Endothelial cell of hepatic sinusoid (primary cell): ENCODE measurements at regions not wholly inside any gene's neighbourhood (a gene's known extent, or its start where the extent isn't known, plus 50 kb on each side); places are given as distances from the start of the nearest gene placed in this dataset.
"Not testable (repeated sequence)": the region's sequence is repeated elsewhere in the genome, so short reads cannot be mapped to it uniquely, and the experiment has no call there.

Experiments
- in situ Hi-C: cut with HindIII; loops from 2 replicates; pipeline ENCODE4 v1.10.0; 2017; ENCODE audit warnings: low sequenced_read_pairs

DNA sequence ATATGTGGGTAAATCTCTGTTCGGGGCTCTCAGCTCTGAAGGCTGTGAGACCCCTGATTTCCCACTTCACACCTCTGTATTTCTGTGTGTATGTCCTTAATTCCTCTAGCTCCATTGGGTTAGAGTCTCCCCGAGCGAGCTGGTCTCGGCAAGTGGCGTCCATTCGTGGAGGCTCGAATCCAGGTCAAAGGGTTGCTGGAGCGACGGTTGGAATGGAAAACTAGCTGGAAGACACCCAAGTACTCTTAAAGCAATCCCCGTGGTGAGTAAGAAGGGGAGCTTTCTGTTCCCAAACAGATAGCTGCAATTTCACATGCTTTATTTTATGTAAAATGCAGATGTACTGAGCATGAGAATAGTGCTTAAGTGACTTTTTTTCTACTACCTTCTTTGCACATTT lies 277.5 kb upstream of the SGCG start:
- in situ Hi-C loops, result no loop called here

DNA sequence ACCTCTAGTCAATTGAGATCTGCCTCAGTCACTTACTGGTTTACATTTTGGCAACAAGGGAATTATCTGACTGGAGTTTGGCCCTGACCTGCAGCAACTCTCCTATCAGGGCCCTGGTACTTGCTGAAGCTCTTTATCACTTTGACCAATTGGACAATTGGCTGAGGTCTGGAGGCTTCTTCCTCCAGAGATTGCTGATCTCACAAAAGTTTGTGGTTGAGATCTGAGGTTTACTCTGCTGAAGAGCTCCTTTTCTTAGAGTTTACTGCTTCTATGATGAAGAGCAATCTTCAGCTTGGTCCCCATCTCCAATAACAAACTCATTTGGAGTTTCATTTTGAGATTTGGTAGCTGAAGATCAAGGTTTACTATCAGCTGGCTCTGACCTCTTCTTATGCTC lies 276.9 kb upstream of the SGCG start:
- in situ Hi-C loops, result no loop called here

DNA sequence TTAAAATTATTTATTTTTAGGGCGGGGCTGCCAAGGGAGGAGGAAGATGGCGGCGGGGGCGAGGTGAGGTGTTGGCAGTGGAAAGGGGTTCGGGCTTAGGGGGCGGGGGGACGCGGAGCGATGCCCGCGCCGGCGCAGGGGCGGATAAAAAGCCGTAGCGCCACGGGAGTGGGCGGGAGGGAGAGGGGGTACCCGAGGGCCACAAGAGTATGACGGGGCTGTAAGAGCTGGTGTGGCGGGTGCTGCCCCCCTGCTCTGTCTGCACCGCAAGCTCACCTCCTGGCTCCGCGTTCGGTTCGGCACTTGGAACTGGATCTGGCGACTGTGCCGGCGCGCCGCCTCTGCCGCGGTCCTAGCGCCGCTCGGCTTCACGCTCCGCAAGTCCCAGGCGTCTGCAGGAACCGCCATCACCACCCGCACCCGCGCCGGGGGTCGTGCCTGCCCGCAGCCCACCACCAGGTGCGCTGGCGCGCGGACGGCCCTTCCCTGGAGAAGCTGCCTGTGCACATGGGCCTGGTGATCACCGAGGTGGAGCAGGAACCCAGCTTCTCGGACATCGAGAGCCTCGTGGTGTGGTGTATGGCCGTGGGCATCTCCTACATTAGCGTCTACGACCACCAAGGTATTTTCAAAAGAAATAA lies 265.2 kb upstream of the SGCG start:
- in situ Hi-C loops, result no loop called here

DNA sequence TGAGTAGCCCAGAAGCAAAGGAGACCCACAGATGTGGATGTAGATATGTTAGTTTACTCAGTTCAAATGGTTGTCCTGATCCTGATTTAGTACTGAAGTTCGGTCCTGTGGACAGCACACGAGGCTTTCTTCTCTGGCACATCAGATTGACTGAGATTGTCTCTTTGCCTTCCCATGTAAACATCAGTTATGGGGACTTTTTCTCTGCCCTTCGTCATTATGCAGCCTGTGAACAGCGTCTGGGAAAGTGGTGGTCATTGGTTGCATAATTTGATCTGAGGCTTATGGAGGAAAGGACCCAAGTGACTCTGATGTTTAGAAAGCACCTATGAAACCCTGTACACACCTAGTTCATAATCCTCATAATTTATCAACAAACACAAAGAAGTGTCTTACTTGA lies 264.5 kb upstream of the SGCG start:
- in situ Hi-C loops, result not testable (repeated sequence)

DNA sequence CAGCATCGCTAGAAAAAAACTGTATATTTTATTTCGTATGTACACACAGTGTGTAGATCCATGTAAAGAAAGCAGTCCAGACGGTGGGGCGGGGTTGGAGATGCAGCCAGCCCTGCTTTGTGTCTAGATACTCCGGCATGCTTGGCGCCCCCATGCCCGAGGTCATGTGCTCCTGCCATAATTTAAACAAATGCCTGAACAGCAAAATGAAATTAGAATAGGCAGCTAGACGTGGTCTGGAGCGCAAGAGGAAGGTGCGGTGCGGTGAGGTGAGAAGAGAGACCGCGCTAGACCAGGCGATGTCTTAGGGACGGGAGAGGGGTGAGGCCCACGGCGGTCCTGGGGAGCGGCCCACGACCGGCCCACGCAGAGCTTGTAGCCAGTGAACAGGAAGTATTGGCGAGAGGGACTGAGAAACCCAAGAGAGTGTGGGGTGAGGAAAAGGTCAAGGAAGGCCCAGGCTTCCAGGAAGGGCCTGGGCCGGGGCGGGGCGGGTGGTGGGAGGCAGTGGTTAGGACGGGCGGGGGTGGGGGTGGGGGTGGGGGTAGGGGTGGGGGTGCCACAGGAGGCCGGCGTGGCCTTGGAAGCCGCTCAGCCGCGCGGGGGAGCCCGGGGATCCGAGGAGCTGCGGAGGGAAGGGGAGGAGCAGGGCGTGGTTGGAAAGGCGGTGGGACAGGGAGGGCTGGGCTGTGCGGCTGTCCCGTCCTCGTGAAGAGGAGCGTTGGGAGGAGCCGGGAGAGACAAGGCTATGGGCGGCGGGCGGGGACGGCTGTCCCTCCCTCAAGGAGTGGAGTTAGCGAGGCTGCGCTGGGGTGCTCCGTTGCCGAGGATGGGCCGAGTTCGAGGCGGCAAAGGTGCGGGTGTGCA lies 254.7 kb upstream of the SGCG start:
- in situ Hi-C loops, result no loop called here

DNA sequence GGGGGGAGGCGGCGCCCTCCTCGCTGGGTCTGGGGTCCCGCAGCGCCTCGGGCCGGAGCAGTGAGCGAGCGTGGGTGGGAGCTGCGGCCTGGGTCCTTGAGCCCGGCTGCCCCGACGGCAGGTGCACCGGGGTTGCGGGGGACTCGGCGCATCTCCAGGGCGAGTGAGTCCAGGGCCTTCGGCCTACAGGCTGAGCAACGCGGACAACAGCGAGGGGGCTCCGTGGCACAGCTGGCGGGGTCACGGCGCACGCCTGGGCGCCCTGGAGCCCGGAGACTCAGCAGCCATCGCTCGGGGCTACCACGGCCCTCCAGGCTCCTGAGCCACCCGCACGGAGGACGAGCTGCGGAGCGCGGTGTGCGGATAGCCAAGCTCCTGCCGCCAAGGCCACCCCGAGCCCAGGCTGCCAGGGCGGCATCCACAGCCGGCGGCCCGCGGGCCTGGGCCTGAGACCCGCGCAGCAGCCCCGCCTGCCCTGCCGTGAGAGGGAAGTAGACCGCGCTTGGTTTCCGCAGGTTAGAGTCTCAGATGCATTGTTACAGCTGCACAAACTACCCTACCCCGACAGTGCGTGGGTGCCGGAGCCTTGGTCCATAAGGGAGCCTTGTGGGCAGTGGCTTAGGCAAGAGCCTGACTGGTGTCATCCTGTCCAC lies 253.9 kb upstream of the SGCG start:
- in situ Hi-C loops, result no loop called here

DNA sequence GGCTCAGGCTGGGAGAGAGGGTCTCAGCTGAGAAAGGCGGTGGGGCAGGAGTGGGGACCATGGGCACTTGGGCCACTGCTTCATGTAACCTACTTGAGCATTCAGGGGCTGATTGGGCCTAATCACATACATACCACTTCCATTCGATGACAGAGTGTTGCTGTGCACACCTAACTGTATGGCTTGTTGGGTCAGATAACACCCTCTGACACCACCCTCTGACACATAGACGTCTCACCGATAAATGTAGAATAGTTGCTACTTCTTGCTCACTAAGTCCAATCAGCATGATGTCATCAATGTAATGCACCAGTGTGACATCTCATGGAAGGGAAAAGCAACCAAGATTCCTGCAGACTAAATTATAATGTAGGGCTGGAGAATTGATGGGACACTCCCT lies 252.9 kb upstream of the SGCG start:
- in situ Hi-C loops, result not testable (repeated sequence)

DNA sequence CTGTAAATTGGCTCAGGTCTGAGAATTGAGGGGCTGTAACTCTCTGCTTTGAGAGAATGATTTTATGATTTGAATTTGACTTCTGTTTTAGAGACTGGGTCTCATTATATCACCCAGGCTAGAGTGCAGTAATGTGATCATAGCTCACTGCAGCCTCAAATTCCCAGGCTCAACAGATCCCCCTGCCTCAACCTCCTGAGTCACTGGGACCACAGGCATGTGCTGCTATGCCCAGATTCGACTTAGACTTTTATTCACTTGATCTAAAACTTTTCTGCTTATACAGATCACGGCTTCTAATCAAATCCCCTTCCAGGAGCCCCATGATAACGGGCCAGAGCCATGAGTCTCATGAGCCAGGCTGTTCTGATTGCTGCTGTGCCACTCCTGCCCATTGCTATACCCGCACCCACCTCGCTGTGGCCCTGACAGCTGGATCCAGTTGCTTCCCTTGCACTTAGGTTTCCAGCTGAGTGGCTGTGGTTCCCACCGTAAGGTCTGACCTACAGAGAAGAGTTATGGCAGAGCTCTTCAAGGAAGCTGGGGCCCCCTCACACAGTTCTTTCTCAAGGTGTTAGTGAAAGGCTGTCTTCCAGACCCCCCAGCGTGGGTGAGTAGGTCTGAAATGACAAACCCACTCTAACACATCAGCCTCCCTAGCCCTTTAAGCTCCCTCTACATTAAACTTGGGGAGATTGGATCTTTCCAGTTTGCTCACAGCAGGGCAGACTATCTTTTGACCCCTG lies 251.2 kb upstream of the SGCG start:
- in situ Hi-C loops, result no loop called here

DNA sequence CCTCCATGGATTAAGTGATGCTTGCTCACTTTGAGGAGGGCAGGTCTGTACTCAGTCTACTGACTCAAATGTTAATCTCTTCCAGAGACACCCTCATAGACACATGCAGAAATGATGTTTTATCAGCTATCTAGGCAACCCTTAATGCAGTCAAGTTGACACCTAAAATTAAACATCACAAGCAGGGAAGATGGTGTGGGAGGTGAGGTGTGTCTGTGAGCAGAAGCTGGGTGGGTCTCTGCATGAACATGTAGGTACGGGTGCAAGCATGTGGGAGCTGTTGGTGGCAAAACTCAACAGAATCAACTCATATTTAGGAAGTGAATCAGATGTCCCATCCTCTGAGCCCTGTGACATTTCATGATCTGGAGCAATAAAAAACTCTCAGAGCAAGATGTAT lies 249.2 kb upstream of the SGCG start:
- in situ Hi-C loops, result no loop called here

DNA sequence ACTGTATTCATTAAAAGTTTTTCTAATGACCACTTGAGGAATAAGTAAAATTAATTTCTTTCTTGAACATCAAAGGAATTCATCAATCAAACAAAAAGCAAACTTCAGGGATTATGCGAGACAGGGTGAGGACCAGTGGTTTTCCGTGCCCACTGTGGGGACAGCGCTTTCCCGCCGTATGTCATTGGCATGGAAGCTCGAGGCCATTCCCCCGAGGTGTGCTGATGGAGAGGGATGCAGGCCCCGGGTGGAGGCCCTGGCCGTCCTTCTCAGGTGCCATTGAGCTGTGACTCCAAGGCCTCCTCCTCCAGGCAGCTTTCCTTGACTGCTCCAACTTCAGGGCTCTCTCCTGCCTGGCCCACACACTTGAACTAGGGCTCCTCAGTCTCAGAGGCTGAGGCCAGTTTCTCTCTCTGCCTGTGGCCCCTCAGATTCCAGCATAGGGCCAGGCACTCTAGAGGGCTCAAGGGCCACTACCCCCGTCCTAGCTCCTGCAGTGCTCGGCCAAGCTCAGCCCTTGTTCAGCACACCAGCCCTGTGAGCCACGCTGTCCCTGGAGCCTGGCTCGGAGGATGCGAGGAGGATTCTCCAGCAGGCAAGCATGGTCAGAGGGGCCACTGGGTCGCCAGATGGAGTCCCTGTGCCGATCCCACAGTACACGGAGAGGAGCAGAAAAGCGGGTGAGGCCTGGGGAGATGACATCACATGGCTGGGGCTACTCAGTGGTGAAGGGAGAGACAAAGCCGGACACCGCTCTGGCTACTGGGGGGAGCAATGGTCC lies 248.0 kb upstream of the SGCG start:
- in situ Hi-C loops, result not testable (repeated sequence)

DNA sequence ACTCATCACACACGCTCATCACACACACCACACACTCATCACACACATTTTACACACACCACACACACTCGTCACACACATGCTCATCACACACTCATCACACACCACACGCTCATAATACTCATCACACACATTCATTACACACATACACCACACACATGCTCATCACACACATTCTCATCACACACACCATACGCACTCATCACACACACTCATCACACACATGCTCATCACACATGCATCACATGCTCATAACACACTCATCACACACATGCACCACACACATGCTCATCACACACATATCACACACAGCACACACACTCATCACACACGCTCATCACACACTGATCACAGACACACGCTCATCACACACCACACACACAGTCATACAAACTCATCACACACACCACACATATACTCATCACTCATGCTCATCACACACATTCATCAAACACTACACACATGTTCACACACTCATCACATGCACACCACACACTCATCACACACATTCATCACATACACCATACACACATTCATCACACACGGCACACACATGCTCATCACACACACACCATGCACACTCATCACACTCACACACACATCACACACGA lies 247.1 kb upstream of the SGCG start:
- in situ Hi-C loops, result no loop called here

DNA sequence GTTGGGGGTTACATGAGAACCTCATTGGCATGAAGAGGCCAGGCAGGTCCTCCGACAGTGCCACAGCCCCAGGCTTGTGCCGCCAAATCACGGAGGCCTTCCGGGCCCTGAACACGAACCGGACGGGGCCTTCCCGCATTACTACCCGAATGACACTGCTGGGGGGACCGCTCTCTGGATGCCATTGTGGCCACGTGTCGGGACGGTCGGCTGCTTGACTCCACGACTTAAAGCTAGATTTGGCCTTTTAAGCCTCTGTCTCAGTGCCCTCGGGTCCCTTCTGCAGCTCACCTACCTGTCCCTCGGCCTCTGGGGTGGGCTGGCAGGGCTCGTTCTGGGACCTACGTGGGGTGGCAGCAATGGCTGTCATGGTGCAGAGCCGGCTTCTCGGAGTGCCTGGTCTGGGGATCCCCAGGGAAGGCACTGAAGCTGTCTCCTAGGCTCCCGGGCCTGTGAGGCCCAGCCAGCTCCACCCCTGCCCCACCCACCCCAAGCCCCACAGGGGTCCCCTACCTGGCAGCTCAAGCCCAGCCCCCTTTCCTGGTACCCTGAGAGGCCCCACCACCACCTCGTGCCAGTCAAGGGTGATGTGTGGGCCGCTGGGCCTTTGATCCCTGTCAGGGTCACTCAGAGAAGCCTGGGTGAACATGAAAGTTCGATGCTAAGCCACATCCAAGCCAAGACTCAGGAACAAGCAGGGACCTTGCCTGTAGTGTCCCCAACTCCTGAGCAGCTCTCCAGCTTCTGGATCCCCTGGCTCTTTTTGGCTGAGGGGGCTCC lies 245.8 kb upstream of the SGCG start:
- in situ Hi-C loops, result no loop called here

DNA sequence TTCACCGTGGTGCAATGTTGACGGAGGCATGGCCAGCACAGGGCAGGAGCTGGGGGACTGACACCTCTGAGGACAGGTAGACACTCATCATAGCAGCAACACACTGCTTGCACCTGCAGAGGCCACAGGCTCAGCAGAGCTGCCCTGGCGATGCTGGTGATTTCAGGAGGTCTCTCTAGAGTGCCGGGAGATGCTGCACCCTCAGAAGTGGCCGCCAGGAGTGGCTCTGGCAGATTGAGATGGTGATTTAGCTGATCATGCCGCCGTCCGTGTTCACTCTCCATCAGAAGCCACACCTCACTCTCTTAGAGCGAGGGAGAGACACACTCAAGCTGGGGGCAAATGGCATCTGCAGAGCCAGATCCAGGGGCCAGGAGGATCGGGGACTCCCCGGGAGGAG lies 244.6 kb upstream of the SGCG start:
- in situ Hi-C loops, result no loop called here

DNA sequence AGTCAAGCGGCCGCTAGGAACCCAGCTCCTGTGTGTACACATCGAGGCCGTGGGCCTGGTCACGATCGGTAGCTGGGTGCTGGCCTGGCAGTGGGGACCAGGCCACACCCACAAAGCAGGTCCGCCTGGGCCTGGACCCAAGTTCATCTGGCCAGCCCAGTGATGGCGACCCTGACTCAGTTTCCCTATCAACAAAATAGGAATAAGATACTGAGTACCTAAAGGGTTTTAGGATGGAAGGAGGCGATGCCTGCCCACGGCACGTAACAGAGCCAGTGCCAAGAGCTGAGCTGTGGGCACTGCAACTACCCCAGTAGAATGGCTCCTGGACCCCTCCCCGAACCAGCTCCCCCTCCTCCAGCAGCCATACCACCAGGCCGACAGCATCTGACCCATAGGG lies 243.5 kb upstream of the SGCG start:
- in situ Hi-C loops, result no loop called here

DNA sequence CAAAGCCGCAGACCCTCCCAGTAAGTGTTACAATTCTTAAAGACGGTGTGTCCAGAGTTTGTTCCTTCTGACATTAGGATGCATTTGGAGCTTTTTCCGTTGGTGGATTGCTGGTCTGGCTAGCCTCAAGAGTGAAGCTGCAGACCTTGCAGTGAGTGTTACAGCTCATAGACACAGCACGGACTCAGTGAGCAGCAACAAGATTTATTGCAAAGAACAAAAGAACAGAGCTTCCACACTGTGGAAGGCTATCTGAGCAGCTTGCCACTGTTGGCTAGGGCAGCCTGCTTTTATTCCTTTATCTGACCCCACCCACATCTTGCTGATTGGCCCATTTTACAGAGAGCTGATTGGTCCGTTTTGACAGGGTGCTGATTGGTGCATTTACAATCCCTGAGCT lies 242.8 kb upstream of the SGCG start:
- in situ Hi-C loops, result no loop called here

DNA sequence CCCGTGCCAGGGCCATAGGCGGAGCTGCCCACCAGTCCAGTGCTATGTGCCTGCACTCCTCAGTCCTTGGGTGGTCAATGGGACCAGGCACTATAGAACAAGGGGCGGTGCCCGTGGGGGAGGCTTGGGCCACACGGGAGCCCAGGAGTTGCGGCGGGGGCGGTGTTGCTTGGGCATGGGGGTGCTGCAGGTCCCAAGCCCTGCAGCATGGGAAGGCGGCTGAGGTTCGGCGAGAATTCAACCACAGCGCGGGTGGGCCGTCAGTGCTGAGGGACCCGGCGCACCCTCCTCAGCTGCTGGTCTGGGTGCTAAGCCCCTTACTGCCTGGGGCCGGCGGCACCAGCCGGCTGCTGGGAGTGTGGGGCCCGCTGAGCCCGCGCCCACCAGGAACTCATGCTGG lies 242.2 kb upstream of the SGCG start:
- in situ Hi-C loops, result no loop called here

DNA sequence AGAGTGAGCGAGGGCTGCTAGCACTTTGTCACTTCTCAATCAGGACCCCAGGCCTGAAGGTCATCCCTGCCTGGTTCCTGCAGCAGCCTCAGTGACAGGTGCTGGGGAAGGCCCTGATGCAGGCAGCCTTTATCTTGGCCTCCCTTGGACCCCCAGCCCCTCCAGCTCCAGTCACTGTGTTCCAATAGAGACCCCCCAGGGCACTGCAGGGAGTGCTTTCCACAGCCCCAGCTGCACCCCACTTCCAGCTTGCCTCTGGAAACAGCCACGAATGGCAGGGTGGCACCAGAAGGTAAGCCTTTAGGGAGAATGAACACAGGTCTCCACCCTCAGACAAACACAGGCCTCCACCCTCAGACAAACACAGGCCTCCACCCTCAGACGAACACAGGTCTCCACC lies 241.6 kb upstream of the SGCG start:
- in situ Hi-C loops, result no loop called here

DNA sequence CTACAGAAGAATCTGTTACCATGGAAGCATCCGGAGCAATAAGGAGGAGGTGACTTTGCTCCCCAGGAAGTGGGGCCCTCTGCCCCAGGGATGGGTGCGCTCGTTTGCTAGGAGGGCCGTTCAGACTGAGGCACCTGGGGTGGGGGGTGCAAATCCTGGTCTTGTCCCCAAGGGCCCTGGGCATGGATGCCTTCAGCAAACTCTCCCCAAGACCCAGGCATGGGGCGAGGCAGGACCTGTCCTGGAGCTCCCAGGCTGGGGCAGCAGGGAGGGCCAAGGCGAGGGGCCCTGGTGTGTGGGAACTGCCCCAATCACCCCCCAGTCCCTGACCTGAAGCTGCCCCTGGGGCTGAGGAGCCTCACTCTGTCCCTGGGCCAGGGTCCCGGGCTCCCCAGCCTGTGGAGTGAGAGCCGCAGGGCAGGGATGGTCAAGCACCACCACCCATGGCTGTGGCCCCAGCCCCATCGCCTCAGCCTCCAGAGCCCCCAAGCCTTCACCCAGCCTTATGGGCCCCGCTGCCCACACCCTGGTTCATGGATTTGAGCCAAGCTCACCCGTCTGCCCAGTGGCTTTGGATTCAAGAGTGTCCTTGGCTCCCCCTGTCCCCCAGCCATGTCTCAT lies 240.6 kb upstream of the SGCG start:
- in situ Hi-C loops, result no loop called here

DNA sequence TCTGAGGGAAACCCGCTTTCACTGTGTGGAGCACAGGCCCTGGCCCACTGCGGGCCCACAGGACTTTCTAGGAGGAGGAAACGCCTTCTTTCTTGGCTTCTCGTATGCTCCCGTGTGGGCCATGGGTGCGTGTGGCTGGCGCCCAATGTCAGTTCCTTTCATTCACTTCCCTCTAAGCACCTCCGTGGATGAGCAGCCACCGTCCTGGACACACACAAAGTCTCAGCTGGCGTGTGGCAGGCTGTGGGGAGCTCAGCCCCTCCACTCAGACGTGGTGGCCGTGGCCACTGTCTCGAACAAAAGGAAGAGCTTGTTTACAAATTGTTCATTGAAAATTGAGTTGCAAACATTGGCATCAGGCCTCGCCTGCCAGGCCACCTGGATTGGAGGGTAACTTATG lies 240.0 kb upstream of the SGCG start:
- in situ Hi-C loops, result no loop called here
